H1 (cell line): ENCODE measurements at regions not wholly inside any gene's neighbourhood (a gene's known extent, or its start where the extent isn't known, plus 50 kb on each side); places are given as distances from the start of the nearest gene placed in this dataset.

Experiments used
- CTCF ChIA-PET: fragments of 300-600 bp; sonication (Branson Sonifier 250); formaldehyde crosslinking; loops from one replicate; lab custom pipeline; 2021; ENCODE audit not compliant: partially characterized antibody; lab: Charles Lee
- POLR2A ChIA-PET: fragments of 300-600 bp; sonication (Branson Sonifier 250); formaldehyde crosslinking; loops from one replicate; lab custom pipeline; 2021; ENCODE audit warnings: inconsistent platforms; ENCODE audit not compliant: partially characterized antibody; lab: Charles Lee
- DNase-seq, 2 experiments: peaks; one replicate each; pipeline versions ENCODE4 v3.0.0 to v3.0.0-alpha.2; 2010 to 2022; ENCODE audit warnings: low spot score in 2 of 2, low read depth in 1 of 2, mixed read lengths in 1 of 2
- FAIRE-seq: peaks from 2 replicates; lab custom pipeline; 2011; peaks lifted over from hg19 to GRCh38; lab: Jason Lieb, UNC
- H2AFZ ChIP-seq: 2 replicates; pipeline ENCODE4 v1.8.1; 2012; ENCODE audit warnings: low read length, inconsistent platforms
- H2AK5ac ChIP-seq: 2 replicates; pipeline ENCODE4 v1.6.1; 2013; ENCODE audit warnings: low read depth, low read length
- H2BK120ac ChIP-seq: replicated peaks from 2 replicates; pipeline ENCODE3; 2013; ENCODE audit warnings: low read depth, low read length, inconsistent platforms
- H2BK12ac ChIP-seq: 2 replicates; pipeline ENCODE4 v1.6.1; 2013; ENCODE audit warnings: low read depth, low read length
- H2BK15ac ChIP-seq: 2 replicates; pipeline ENCODE4 v1.6.1; 2013; ENCODE audit warnings: low read length
- H2BK20ac ChIP-seq: 2 replicates; pipeline ENCODE4 v1.6.1; 2013; ENCODE audit warnings: low read length
- H2BK5ac ChIP-seq: 2 replicates; pipeline ENCODE4 v1.6.1; 2013; ENCODE audit warnings: low read depth, low read length
- H3K14ac ChIP-seq: 2 replicates; pipeline ENCODE4 v1.6.1; 2013; ENCODE audit warnings: inconsistent platforms; ENCODE audit not compliant: insufficient read length
- H3K18ac ChIP-seq: 2 replicates; pipeline ENCODE4 v1.6.1; 2013; ENCODE audit warnings: low read length; ENCODE audit errors: extremely low read depth
- H3K23ac ChIP-seq: 2 replicates; pipeline ENCODE4 v1.6.1; 2013; ENCODE audit warnings: inconsistent platforms; ENCODE audit not compliant: insufficient read length
- H3K23me2 ChIP-seq: 2 replicates; pipeline ENCODE4 v1.6.1; 2013; ENCODE audit warnings: low read depth, low read length
- H3K27ac ChIP-seq: 2 replicates; pipeline ENCODE4 v1.6.1; 2011; ENCODE audit warnings: low read depth, low read length, inconsistent platforms
- H3K27me3 ChIP-seq, 4 experiments: replicated peaks in 1 of 4; 1 replicate in 1 of 4; 2 replicates in 3 of 4; pipeline versions ENCODE4 v1.6.1 to v1.8.1; 2011 to 2013; ENCODE audit warnings: low read length in 3 of 4, mild to moderate bottlenecking in 3 of 4, inconsistent platforms in 2 of 4, mixed read lengths in 2 of 4, moderate library complexity in 1 of 4; ENCODE audit not compliant: control insufficient read depth in 3 of 4, insufficient read depth in 3 of 4; ENCODE audit errors: extremely low read depth in 1 of 4
- H3K36me3 ChIP-seq, 4 experiments: 2 replicates each; pipeline versions ENCODE4 v1.6.1 to v1.8.1; 2011 to 2013; ENCODE audit warnings: mild to moderate bottlenecking in 4 of 4, low read length in 3 of 4, moderate library complexity in 2 of 4, control low read depth in 1 of 4, inconsistent platforms in 1 of 4; ENCODE audit not compliant: insufficient read depth in 4 of 4, control insufficient read depth in 2 of 4
- H3K4ac ChIP-seq: replicated peaks from 2 replicates; pipeline ENCODE3; 2013; ENCODE audit warnings: low read length, low read depth, mixed read lengths, inconsistent platforms; ENCODE audit not compliant: insufficient read length
- H3K4me1 ChIP-seq, 4 experiments: replicated peaks in 1 of 4; 1 replicate in 1 of 4; 2 replicates in 3 of 4; pipeline versions ENCODE4 v1.6.1 to v1.8.1; 2011 to 2013; ENCODE audit warnings: low read length in 3 of 4, inconsistent platforms in 2 of 4, mixed read lengths in 1 of 4; ENCODE audit not compliant: insufficient read depth in 4 of 4, control insufficient read depth in 3 of 4
- H3K4me2 ChIP-seq, 2 experiments: 2 replicates each; pipeline versions ENCODE4 v1.6.1 to v1.8.1; 2011 to 2013; ENCODE audit warnings: low read depth in 2 of 2, low read length in 2 of 2, control low read depth in 1 of 2, inconsistent platforms in 1 of 2, mild to moderate bottlenecking in 1 of 2; ENCODE audit not compliant: insufficient read depth in 1 of 2
- H3K4me3 ChIP-seq, 4 experiments: fragments of 200-600, 300-600 bp in 1 of 4; sonication (generic), shearing (Covaris generic), sonication (Bioruptor Twin) in 1 of 4; 2 replicates each; pipeline versions ENCODE4 v1.5.1 to v1.8.1; 2011 to 2016; ENCODE audit warnings: low read length in 4 of 4, low read depth in 3 of 4, control low read depth in 2 of 4, inconsistent platforms in 2 of 4, mild to moderate bottlenecking in 2 of 4, mixed read lengths in 1 of 4, moderate library complexity in 1 of 4; ENCODE audit not compliant: insufficient read depth in 2 of 4; ENCODE audit errors: extremely low read depth in 1 of 4
- H3K56ac ChIP-seq: replicated peaks from 2 replicates; pipeline ENCODE3; 2013; ENCODE audit warnings: low read depth, mild to moderate bottlenecking, mixed read lengths, low read length, inconsistent platforms; ENCODE audit not compliant: insufficient read length
- H3K79me1 ChIP-seq: 2 replicates; pipeline ENCODE4 v1.6.1; 2013; ENCODE audit warnings: low read depth, low read length, control low read depth
- H3K79me2 ChIP-seq, 2 experiments: 2 replicates each; pipeline versions ENCODE4 v1.6.1 to v1.8.1; 2012 to 2013; ENCODE audit warnings: low read length in 2 of 2, mild to moderate bottlenecking in 2 of 2, inconsistent platforms in 1 of 2; ENCODE audit not compliant: insufficient read depth in 2 of 2, control insufficient read depth in 1 of 2
- H3K9ac ChIP-seq, 4 experiments: replicated peaks in 1 of 4; 1 replicate in 1 of 4; 2 replicates in 3 of 4; pipeline versions ENCODE4 v1.6.1 to v1.8.1; 2011 to 2013; ENCODE audit warnings: low read depth in 3 of 4, low read length in 3 of 4, control low read depth in 2 of 4, mild to moderate bottlenecking in 2 of 4, moderate library complexity in 2 of 4, inconsistent platforms in 1 of 4; ENCODE audit errors: extremely low read depth in 1 of 4
- H3K9me3 ChIP-seq, 2 experiments: 2 replicates each; pipeline versions ENCODE4 v1.6.1 to v1.8.1; 2012 to 2013; ENCODE audit warnings: mild to moderate bottlenecking in 2 of 2, moderate library complexity in 2 of 2, control low read depth in 1 of 2, inconsistent platforms in 1 of 2, low read depth in 1 of 2, low read length in 1 of 2, mixed read lengths in 1 of 2; ENCODE audit not compliant: insufficient read depth in 2 of 2
- H4K20me1 ChIP-seq, 2 experiments: replicated peaks in 1 of 2; 2 replicates each; pipeline versions ENCODE3 to v1.8.1; 2011 to 2013; ENCODE audit warnings: inconsistent platforms in 2 of 2, low read length in 2 of 2, mild to moderate bottlenecking in 1 of 2; ENCODE audit not compliant: insufficient read depth in 2 of 2, control insufficient read depth in 1 of 2
- H4K5ac ChIP-seq: 2 replicates; pipeline ENCODE4 v1.6.1; 2013; ENCODE audit warnings: low read length, low read depth, mixed read lengths, inconsistent platforms; ENCODE audit not compliant: insufficient read length
- H4K8ac ChIP-seq: 2 replicates; pipeline ENCODE4 v1.8.0; 2013; ENCODE audit warnings: mild to moderate bottlenecking, moderate library complexity, low read length, inconsistent platforms; ENCODE audit not compliant: insufficient read depth; ENCODE audit errors: extremely low read depth
- H4K91ac ChIP-seq: replicated peaks from 2 replicates; pipeline ENCODE3; 2013; ENCODE audit warnings: low read length, mixed read lengths, inconsistent platforms; ENCODE audit not compliant: insufficient read length
- ATF3 ChIP-seq: IDR thresholded peaks from 2 replicates; pipeline ENCODE4 v1.6.1; 2011; ENCODE audit warnings: low read depth, mild to moderate bottlenecking, low read length; ENCODE audit not compliant: insufficient read depth
- FOSL1 ChIP-seq: IDR thresholded peaks from 2 replicates; pipeline ENCODE4 v1.6.1; 2011; ENCODE audit warnings: mild to moderate bottlenecking, low read depth, low read length, moderate library complexity; ENCODE audit not compliant: insufficient read depth
- TCF12 ChIP-seq: IDR thresholded peaks from 2 replicates; pipeline ENCODE4 v1.6.1; 2011; ENCODE audit warnings: low read depth, mild to moderate bottlenecking, low read length
- WGBS, 2 experiments: shearing (Covaris generic) in 1 of 2; methylation state at CpG; one replicate each; pipeline versions ENCODE4 v1.1.6 to v1.1.7; 2013 to 2015; ENCODE audit warnings: low lambda C conversion rate in 2 of 2, mixed read lengths in 2 of 2, inconsistent platforms in 1 of 2, low coverage in 1 of 2, missing lambda C conversion rate in 1 of 2; ENCODE audit not compliant: insufficient replicate concordance in 2 of 2, insufficient coverage in 1 of 2, insufficient read length in 1 of 2; ENCODE audit errors: extremely low coverage in 1 of 2, missing lambda C conversion rate in 1 of 2; 5-methylcytosine and 5-hydroxymethylcytosine counted together
- TF ChIP-seq, protein P1 (sequence below), 3 experiments: IDR thresholded peaks; 1 replicate in 2 of 3; 2 replicates in 1 of 3; pipeline versions ENCODE4 v1.5.1 to v1.6.1; 2011; ENCODE audit warnings: low read length in 3 of 3, mild to moderate bottlenecking in 3 of 3, inconsistent platforms in 2 of 3, low read depth in 1 of 3, moderate library complexity in 1 of 3; ENCODE audit not compliant: insufficient read depth in 1 of 3; ENCODE audit errors: control extremely low read depth in 1 of 3

DNA sequence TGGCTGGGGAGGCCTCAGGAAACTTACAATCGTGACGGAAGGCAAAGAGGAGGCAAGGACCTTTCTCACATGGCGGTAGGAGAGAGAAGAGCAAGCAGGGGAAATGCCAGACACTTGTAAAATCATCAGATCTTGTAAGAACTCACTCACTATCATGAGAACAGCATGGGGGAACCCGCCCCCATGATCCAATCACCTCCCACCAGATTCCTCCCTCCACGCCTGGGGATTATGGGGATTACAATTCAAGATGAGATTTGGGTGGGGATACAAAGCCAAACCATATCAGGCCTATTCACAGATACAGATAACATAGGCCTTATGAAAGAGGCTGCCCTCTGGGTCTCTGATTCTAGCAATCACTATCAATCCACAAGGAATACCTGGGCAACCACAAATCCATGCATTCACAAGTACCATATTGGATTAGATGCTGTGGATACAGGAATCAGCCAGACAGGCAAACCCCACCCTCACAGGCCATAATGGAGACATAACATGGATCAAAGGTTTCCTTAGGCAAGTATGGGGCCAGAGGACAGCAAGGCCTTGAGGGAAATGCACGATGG, 284.9 kb downstream of the SOX9 start:
- H3K79me1 ChIP-seq = no peaks in the 10 kb centered on the region
- no peak overlapping the region for H3K18ac ChIP-seq
- no peak overlapping the region for H3K14ac ChIP-seq
- H3K9me3 ChIP-seq = no peaks in the 10 kb centered on the region
- H3K56ac ChIP-seq = no peak overlapping the region
- no peak overlapping the region for H2BK12ac ChIP-seq
- peaks cover 33 to 60% (median 49%) of the 10 kb centered on the region in 4 experiments for H3K27me3 ChIP-seq
- H3K23ac ChIP-seq = no peak overlapping the region
- H3K36me3 ChIP-seq = no peaks in the 10 kb centered on the region
- DNase-seq (no peak), FAIRE-seq (no peak)
- H3K79me2 ChIP-seq = no peaks in the 10 kb centered on the region
- no peak overlapping the region for H3K4me2 ChIP-seq
- no peak overlapping the region for H2BK5ac ChIP-seq
- WGBS, 2 experiments = 88% methylated on average over 5 of the region's 6 CpGs; no CpG with 5 or more reads in 1 of the 2 experiments
- CTCF ChIA-PET = interaction anchor here (1.4 to 1.5 kb wide), 2 partner anchors 10 to 17 kb away, joined by 4 to 6 read pairs; no protein-coding TSS in a partner anchor
- H2BK120ac ChIP-seq = no peak overlapping the region
- H2AK5ac ChIP-seq = no peak overlapping the region
- no peak overlapping the region for H4K91ac ChIP-seq
- H3K4me3 ChIP-seq = no peak overlapping the region
- no peaks in the 10 kb centered on the region for H3K23me2 ChIP-seq
- TF ChIP-seq TCF12 = no peak
- TF ChIP-seq, protein P1, sequence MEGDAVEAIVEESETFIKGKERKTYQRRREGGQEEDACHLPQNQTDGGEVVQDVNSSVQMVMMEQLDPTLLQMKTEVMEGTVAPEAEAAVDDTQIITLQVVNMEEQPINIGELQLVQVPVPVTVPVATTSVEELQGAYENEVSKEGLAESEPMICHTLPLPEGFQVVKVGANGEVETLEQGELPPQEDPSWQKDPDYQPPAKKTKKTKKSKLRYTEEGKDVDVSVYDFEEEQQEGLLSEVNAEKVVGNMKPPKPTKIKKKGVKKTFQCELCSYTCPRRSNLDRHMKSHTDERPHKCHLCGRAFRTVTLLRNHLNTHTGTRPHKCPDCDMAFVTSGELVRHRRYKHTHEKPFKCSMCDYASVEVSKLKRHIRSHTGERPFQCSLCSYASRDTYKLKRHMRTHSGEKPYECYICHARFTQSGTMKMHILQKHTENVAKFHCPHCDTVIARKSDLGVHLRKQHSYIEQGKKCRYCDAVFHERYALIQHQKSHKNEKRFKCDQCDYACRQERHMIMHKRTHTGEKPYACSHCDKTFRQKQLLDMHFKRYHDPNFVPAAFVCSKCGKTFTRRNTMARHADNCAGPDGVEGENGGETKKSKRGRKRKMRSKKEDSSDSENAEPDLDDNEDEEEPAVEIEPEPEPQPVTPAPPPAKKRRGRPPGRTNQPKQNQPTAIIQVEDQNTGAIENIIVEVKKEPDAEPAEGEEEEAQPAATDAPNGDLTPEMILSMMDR (IDR thresholded peaks at IDR 0.05; ENCODE audit: control extremely low read depth in 1 of 3, insufficient read depth in 1 of 3, low read depth in 1 of 3, low read length in 3 of 3) = no peak
- TF ChIP-seq FOSL1 = no peak
- TF ChIP-seq ATF3 = no peak
- TF ChIP-seq, all 59 proteins: peak for 0
- POLR2A ChIA-PET = interaction anchor here (1.5 kb wide), 1 partner anchor 11 kb away, joined by 3 read pairs; no protein-coding TSS in a partner anchor
- Histone ChIP-seq H4K20me1 (peaks cover 0 to 2% of the 10 kb centered on the region in 2 experiments), H3K27ac (no peak overlapping the region), H4K5ac (no peak overlapping the region), H3K4ac (no peak overlapping the region), H3K4me1 (peaks cover 0 to 4% (median 0%) of the 10 kb centered on the region in 4 experiments; a peak in 2 of 7 replicates), H3K9ac (no peak overlapping the region), H2BK15ac (no peak overlapping the region), H2AFZ (no peak overlapping the region), H2BK20ac (no peak overlapping the region), H4K8ac (no peak overlapping the region)
